HG02973 (cell line): ENCODE measurements at regions not wholly inside any gene's neighbourhood (a gene's known extent, or its start where the extent isn't known, plus 50 kb on each side); places are given as distances from the start of the nearest gene placed in this dataset.

Experiments
- ATAC-seq: cut with Tn5 transposase; IDR thresholded peaks from one replicate; pipeline ENCODE4 v1.9.1; 2021; ENCODE audit warnings: moderate library complexity; ENCODE audit not compliant: unreplicated experiment

DNA sequence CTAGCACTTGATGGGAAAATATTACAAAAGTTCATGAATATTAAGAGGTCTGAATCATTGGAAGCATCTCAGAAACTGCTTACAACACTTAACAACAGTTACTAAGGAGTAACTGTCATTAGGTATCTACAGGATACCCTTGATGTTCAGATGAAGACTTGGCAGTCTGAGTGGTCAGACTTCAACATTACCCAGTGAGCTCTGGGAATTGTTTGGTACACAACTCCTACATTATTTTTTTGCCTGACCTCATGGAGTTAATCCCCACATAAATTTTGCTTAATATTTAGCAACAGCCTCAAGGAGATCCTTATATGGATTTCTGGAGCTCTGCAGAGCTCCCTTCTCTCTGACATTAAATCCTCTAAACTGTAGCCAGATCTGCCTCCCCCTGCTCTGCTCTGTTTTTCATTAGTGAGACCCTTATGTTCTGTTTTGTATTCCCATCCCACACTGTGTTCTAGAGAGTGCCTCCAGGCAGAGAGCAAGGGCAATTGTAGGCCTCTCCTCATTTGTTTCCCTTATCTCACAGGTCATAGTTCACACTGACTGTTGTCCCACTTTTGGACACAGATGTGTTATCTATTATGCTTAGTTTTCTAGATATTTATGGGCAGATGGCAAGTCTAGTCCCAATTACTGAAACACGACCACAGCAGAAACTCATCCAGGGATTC, 368.8 kb downstream of the GASK1B start:
- no peak for ATAC-seq

DNA sequence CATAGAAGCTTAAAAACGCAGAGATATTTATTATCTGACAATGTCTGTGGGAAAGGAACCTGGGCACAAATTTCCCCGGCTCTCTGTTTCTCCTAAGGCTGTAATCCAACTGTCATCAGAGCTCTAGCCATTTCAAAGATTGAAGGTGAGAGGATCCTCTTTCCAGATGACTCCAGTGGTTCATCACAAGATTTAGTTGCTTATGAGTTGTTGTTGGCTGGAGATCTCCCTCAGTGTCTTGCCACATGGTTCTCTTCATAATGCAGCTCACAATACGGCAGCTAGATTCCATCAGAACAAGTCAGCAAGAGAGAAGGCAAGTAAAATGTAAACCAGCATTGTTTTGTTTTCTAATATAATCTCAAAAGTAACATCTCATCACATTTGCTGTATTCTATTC, 369.4 kb downstream of the GASK1B start:
- ATAC-seq: no peak

DNA sequence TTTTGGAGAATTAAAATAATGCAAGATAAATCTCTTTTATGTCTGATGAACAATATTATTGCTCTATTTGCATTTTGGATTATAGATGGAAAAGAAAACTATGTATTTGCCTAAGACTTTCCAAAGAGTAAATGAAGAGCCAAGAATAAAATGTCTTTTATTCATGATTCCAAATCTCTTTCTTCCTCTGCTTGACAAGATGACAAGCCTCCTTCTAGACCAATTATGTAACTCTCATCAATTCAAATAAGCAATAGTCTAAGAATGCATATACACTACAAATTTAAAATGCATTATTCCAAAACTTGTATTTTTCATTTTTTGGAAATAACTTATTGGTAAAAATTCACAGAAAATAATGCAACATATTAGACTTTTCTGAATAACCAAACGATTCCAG, 377.3 kb downstream of the GASK1B start:
- no peak for ATAC-seq

DNA sequence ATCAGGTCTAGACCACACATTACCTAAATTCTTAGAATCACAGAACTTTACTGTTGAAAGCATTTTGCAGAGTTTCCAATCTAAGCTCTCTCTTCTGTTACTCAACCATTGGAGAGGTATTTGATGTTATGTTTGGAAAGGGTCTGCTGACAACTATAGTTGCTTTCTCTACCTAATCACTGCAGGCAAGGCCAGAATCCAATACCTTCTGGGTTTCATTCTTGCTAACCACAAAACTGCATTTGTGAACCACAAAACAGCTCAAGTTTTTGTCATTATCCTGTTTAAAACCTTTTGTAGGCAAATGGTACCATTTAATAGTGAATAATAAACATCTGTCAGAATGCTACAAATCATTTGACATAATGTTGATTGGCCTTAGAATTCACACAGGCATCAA, 380.1 kb downstream of the GASK1B start:
- no peak for ATAC-seq

DNA sequence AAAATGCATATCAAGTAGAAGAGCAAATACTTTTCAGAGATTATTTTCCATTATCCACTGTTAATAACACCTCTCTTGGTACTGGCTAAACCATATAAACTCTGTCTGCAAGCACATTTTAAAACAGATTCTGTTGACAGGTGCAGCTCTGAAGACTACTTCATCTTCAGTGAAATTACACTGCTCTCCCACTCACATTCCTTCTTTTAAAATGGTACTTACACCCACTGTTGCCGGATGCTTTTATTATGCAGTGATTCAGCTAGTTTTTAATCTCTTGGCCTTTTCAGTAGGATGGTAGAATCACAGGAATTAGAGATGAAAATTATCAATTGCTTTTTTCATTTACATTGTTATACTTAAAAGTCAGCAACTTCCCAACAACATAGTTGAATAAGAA, 381.6 kb downstream of the GASK1B start:
- ATAC-seq: no peak

DNA sequence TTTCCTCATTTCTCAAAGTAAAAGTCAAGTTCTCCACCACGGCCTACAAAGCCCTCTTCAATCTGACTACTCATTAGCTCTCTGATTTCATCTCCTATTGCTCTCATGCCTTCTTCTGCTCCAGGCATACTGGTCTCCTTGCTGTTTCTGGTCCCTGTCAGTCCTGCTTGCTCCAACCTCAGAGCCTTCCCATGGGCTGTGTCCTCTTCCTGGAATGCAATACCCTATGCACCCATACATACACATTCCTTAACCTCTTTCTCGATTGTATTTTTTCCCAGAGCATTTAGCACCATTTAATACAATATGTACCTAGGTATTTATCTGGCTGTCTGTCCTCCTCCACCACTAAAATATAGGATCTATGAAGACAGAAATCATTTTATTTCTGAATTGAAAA, 385.2 kb downstream of the GASK1B start:
- ATAC-seq: no peak

DNA sequence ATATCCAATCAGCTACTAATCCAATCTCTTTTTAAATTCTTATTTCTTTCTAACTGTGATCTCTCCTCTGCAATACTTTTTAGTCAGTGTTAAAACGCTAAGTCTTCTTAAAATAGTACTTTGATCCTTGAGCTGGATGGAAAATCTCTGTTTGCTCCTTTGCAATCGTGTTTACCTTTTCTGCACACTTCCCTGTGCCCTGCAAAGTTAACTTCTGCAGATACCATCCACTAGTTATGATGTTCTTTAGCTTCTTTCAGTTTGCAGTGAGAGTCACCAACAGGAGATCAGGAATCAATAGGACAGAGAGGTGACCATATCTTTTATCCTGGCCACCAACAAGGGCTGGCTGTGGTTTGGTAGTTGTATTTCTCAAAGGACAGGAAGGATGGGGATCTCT, 391.5 kb downstream of the GASK1B start:
- ATAC-seq: no peak

DNA sequence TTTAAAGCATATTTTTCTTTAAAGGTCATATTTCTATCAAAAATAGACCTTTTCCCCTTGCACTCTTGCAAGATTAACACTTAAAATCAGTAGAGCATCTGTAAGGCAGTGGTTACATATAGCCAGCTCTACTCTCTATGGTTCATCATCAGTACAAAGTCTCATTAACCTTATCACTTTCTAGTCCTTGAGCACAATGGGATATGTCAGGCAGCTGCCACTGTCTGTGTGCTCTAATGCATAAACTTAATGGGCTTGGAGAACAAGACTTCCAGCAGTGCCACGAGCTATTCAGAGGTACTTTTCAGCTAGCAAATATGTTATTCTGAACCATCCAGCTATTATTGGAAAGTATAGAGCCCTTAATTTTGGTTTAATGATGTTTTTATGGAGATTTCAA, 393.7 kb downstream of the GASK1B start:
- ATAC-seq: no peak

DNA sequence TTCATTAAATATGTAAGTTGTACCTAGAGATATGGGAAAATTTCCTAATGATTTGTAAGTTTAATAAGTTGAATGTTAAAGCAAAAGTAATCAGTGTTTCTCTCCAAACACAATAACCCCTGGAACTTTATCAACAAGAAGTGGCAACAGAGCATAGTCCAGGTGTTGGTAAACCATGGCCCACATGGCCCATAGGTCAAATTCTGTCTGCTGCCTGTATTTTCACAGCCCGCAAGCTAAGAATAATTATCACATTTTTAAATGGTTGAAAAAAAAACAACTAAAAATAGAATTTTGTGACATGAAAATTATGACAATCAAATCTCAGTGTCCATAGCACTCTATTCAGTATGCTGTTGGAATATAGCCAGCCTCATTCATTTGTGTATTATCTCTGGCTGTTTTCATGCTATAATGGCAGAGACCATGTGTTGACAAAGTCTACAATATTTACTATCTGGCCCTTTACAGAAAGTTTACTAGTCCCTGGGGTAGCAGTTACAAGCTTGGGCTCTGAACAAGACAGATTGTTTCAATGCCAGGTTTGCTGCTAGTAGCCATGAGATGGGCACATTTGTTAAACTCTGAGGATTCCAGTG, 395.8 kb downstream of the GASK1B start:
- ATAC-seq: no peak

DNA sequence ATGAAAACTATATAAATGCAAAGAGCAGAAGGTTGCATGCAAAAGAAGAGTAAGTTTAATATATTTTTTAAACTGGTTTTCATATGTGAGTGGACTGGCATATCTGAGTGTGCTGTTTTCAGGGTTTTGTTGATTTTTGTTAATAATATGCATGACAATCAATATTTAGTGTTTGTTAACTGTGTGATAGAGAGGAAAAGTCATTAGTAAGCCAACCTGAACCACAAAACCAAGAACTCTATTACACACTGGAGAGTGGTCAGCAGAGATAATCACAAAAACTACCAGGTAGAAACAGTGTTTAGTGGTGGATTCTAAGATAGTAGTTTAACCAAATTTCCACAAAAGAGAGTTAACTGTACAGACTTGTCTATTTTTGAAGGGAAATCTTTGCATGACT, 396.9 kb downstream of the GASK1B start:
- no peak for ATAC-seq

DNA sequence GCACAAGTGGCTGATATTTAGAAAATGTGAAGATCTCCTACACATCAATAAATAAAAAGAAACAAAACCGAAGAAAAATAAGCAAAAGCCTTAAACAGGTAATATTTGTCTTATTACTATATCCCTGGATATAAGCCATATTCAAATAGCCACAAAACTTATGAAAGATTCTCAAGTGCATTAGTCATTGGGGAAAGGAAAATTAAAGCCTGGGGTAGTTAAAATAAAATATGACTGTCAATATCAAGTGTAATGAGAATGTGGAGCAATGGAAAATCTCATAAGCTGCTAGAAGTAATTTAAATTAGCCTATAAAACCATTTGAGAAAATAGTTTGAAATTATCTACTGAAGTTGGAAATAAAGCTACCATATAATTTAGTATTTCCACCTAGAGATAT, 399.9 kb downstream of the GASK1B start:
- no peak for ATAC-seq

DNA sequence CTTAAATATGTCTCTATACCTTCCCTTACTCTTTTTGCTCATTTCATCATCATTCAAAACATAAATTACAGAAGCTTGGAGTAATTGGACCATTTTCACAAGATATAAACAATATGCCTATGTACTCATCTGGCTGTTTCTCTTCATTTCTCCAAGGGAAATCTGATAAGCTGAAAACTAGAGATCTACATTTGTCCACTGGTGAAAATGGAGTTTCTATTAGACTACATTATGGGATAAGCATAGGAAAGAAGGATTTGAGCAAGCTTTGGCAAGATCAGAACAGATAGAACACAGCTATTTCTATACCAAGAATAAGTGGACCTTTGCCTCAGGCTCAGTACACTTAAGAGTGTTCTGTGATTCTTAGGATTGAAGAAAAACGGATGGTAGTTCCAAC, 404.4 kb downstream of the GASK1B start:
- no peak for ATAC-seq

DNA sequence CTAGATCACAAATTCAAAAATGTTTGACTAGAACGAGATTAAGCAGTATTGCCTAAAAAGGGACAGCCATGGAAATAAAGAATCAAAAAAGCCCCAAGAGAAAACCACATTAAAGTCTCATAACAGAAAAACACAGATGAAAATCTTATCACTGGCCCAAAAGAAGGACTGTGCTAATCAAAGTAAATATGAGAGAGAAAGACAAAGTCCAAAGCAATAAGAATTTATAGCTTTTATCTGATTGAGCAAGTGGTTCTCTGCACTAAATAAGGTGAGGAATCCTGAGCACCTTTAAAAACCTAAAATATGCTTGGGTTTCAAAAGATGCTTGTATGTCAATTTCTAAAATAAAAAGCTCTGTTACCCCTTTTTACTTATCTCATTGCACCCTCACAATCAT, 409.3 kb downstream of the GASK1B start:
- ATAC-seq: no peak

DNA sequence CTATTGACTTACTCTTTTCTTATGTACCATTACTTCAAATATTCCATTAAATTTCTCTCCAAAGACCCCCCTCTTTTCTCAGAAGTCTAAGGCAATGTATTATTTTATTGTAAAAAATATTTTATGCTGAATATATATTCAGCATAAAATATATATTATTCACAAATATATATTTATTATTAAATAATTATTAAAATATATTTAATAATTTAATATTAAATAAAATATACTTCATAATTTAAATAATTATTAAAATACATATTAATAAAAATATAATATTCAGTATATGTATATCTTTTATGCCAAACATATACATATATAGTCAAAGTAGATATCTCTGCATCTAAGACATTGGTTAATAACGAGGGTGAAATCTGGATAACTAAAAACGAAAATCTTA, 418.4 kb downstream of the GASK1B start:
- ATAC-seq: no peak

DNA sequence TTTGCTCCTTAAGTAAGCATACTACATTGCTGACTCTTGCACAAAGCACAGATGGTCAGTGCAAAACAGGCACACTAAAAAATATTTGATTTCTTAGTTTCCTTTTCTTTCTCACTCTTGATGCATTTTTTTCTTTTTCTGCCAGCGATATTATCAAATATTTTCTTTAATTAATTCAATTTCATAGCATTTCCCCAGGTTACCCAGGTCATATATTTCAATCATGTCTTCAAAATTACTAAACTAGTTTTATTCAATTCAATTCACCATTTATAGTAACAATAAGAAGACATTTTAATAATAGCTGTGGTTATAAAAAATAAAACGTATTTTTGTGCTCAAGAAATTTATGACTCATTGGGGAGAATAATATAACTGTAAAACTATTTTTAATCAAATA, 421.2 kb downstream of the GASK1B start:
- no peak for ATAC-seq

DNA sequence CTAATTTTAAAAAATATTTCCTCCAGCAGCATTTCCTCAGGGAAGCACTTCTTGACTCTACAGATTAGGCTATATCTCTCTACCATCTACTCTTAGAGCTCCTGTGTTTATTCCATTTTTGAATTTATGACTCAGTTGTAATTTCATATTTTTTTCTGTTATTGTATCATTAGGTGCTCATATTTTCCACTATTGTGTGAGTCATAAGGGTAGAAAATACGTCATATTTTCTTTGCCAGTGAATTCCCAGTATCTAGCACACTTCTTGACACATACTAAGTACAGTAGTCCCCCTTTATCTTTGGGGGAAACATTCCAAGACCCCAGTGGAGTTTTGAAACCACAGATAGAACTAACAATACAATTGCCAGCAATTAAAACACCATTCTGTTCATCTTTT, 431.2 kb downstream of the GASK1B start:
- no peak for ATAC-seq

DNA sequence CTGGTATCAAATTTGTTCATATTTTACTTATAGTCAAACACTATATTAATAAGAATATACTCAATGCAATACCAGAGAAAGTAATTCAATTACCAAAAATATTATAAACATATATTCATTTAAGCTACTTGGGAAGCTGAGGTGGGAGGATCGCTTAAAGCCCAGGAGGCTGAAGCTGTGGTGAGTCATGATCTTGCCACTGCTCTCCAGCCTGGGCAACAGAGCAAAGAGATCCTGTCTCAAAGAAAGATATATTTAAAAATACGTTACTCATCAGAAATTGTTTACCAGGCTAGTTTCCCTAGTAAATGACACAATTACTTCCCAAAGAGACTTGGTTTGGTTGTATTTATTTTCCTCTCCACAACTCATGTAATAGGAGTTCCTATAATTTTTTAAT, 433.6 kb downstream of the GASK1B start:
- no peak for ATAC-seq

DNA sequence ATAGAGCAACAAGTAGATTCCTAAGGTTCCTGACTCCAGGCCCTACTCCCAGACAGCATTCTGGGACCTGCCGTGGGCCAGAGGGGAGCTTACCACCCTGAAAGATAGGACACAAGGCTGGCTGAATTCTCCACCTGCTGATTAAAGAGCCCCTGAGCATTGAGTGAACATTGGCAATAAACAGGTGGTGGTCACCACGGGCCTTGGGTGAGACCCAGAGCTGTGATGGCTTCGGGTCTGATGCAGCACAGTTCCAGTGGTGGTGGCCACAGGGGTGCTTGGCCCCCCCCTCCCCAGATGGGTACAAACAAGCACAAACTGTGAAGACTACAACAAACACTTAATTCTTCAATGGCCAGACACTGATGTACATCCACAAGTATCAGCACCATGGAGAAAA, 444.6 kb downstream of the GASK1B start:
- no peak for ATAC-seq

DNA sequence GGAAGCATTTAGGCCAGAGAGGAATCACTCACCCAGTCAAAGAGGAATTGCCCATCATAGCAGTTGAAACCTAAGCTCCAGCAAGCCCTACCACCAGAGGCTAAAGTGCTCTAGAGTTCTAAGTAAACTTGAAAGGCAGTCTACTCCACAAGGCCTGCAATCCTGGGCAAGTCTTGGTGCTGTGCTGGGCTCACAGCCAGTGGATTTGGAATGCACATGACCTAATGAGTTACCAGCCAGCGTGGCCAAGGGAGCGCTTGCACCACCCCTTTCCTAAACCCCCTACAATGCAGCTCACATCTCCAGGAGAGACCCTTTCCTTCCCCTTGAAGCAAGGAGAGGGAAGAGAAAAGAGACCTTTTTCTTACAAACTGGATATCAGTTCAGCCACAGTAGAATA, 445.7 kb downstream of the GASK1B start:
- no peak for ATAC-seq

DNA sequence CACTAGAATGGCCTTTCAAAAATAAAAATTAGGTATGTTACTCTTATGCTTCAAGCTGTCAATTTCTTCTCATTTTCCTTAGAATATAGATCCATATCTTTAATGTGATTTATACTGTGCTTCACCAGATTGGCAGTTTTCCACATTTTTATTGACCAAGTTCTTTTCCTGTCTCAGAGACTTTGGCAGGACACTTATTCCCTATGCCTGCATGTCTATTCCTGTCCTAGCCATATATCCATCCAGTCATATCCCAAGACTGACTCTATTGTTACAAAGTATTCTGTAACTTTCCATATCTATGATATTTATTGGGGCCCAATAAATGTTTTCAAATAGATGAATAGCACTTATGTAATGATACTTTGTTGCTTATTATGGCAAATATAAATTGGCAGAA, 450.7 kb downstream of the GASK1B start:
- no peak for ATAC-seq

DNA sequence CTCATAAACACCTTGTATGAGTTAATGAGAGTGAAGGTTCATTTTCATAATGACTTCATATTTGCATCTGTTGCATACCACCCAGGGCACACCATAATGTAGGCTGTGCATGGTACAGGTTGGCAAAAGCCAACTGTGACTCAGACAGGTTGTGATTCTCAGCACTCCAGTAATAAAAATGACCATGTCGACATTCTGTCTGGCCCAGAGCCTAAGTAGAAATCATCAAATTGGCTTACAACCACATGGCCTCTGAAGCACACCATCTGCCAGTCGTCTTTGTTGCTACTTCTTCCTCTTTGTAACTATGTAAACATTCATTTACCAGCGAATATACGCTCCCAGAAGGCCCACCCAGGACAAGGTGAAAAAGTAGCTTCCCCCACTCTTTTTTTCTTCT, 459.5 kb downstream of the GASK1B start:
- no peak for ATAC-seq

DNA sequence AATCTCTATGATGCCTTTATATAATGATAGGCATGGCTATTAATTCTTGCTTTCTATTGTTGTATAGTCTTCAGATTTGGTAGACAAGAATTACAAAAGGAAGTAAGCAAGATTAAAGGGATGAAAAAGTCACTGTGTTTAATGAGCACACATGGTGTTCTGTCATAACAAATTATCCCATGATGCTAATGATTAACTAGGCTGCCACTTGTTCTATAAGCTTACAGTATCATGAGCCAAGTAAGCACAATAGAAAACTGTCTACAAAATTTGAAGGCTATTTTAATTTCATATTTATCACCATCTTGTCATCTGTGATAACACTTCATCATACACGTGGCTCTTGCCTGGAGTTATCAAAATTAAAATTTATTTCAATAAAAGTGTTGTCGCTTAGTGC, 466.7 kb downstream of the GASK1B start:
- ATAC-seq: no peak

DNA sequence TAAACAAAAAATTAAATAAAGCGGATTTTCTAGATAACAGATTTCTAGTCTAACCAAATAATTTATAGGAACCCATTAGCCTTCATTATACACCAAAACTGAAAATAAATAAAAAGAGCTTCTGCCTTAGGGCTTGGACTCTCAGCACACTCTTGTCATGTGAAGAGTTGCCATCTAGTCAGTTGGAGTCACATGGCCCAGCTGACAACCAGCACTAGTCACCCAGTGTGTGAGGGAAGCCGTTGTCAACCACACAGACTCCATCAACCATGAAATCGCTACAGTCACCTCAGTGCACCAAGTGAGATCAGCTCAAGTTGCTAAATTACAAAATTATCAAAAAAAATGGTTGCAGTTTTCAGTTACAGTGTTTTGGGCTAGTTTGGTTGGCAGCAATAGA, 470.0 kb downstream of the GASK1B start:
- no peak for ATAC-seq
